Epithelial cell of proximal tubule (primary cell): ENCODE measurements at regions not wholly inside any gene's neighbourhood (a gene's known extent, or its start where the extent isn't known, plus 50 kb on each side); places are given as distances from the start of the nearest gene placed in this dataset.
A peak's percentile ranks its signal among the peaks of the same experiment; 100 is the strongest.

ENCODE experiments used
- DNase-seq: peaks from one replicate; pipeline ENCODE4 v3.0.0-alpha.2; 2011; ENCODE audit warnings: low read depth
- H3K4me3 ChIP-seq: 2 replicates; pipeline ENCODE4 v1.5.1; 2011; ENCODE audit warnings: low read depth, mild to moderate bottlenecking, low read length
- CTCF ChIP-seq: conservative IDR thresholded peaks from 2 replicates; pipeline ENCODE4 v1.5.1; 2012; ENCODE audit warnings: low read depth, mild to moderate bottlenecking, low read length

GRCh38 chr2:187978356-187978755 lies 313.3 kb upstream of the GULP1 start:
- no peak overlapping the region for H3K4me3 ChIP-seq
- no peak for DNase-seq
- TF ChIP-seq CTCF: no peak

- peak; percentile 42 for DNase-seq
Observed at GRCh38 chr2:187982668-187983067, 309.0 kb upstream of the GULP1 start.

GRCh38 chr2:187985195-187985594 lies 306.5 kb upstream of the GULP1 start:
- no peak overlapping the region for H3K4me3 ChIP-seq
- TF ChIP-seq CTCF: no peak
- DNase-seq: no peak

More at GRCh38 chr2:187982668-187983067, 309.0 kb upstream of the GULP1 start:
- no peak overlapping the region for H3K4me3 ChIP-seq
- TF ChIP-seq CTCF: no peak

- no peak for DNase-seq
- no peak for TF ChIP-seq CTCF
- no peak overlapping the region for H3K4me3 ChIP-seq
Observed at GRCh38 chr2:187985923-187986322, 305.8 kb upstream of the GULP1 start.

GRCh38 chr2:187986390-187987105 lies 305.1 kb upstream of the GULP1 start:
- H3K4me3 ChIP-seq: no peak overlapping the region
- TF ChIP-seq CTCF: no peak
- no peak for DNase-seq

- no peak for DNase-seq
- no peak overlapping the region for H3K4me3 ChIP-seq
- no peak for TF ChIP-seq CTCF
Observed at GRCh38 chr2:187988348-187988747, 303.3 kb upstream of the GULP1 start.

GRCh38 chr2:187989925-187990623 lies 301.6 kb upstream of the GULP1 start:
- no peak overlapping the region for H3K4me3 ChIP-seq
- no peak for DNase-seq
- TF ChIP-seq CTCF: no peak
